HFFc6 (cell line): ENCODE measurements at regions not wholly inside any gene's neighbourhood (a gene's known extent, or its start where the extent isn't known, plus 50 kb on each side); places are given as distances from the start of the nearest gene placed in this dataset.

Experiments used
- DNase-seq: peaks from one replicate; pipeline ENCODE4 v3.0.0-alpha.2; 2018
- H3K27ac Mint-ChIP-seq: 2 replicates; pipeline ENCODE4 v1.8.0; 2020; ENCODE audit warnings: mild to moderate bottlenecking, mixed read lengths
- H3K27me3 Mint-ChIP-seq: 2 replicates; pipeline ENCODE4 v1.8.0; 2021; ENCODE audit warnings: mild to moderate bottlenecking, moderate library complexity, mixed read lengths; ENCODE audit not compliant: insufficient read depth
- H3K36me3 Mint-ChIP-seq: 2 replicates; pipeline ENCODE4 v1.8.0; 2021; ENCODE audit warnings: low read depth, mixed read lengths
- H3K4me1 Mint-ChIP-seq: 2 replicates; pipeline ENCODE4 v1.8.0; 2020; ENCODE audit warnings: low read depth, mixed read lengths
- H3K4me3 Mint-ChIP-seq: 2 replicates; pipeline ENCODE4 v1.8.0; 2020; ENCODE audit warnings: mild to moderate bottlenecking, moderate library complexity, mixed read lengths
- H3K9me3 Mint-ChIP-seq: 2 replicates; pipeline ENCODE4 v1.8.0; 2020; ENCODE audit warnings: mild to moderate bottlenecking, mixed read lengths
- TF ChIP-seq, protein P1 (sequence below): fragments of 200-600 bp; sonication (generic); IDR thresholded peaks from 2 replicates; pipeline ENCODE4 v1.5.0; 2021; ENCODE audit warnings: antibody characterized with exemption, mild to moderate bottlenecking

GRCh38 chr6:76275746-76276145, 203.3 kb upstream of the IMPG1 start:
- TF ChIP-seq, protein P1, sequence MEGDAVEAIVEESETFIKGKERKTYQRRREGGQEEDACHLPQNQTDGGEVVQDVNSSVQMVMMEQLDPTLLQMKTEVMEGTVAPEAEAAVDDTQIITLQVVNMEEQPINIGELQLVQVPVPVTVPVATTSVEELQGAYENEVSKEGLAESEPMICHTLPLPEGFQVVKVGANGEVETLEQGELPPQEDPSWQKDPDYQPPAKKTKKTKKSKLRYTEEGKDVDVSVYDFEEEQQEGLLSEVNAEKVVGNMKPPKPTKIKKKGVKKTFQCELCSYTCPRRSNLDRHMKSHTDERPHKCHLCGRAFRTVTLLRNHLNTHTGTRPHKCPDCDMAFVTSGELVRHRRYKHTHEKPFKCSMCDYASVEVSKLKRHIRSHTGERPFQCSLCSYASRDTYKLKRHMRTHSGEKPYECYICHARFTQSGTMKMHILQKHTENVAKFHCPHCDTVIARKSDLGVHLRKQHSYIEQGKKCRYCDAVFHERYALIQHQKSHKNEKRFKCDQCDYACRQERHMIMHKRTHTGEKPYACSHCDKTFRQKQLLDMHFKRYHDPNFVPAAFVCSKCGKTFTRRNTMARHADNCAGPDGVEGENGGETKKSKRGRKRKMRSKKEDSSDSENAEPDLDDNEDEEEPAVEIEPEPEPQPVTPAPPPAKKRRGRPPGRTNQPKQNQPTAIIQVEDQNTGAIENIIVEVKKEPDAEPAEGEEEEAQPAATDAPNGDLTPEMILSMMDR = no peak
- Mint-ChIP-seq H3K4me3 (no peak overlapping the region), H3K4me1 (no peaks in the 10 kb centered on the region), H3K27me3 (no peaks in the 10 kb centered on the region), H3K9me3 (peaks cover 69% of the 10 kb centered on the region), H3K36me3 (no peaks in the 10 kb centered on the region), H3K27ac (no peak overlapping the region)
- no peak for DNase-seq

DNA sequence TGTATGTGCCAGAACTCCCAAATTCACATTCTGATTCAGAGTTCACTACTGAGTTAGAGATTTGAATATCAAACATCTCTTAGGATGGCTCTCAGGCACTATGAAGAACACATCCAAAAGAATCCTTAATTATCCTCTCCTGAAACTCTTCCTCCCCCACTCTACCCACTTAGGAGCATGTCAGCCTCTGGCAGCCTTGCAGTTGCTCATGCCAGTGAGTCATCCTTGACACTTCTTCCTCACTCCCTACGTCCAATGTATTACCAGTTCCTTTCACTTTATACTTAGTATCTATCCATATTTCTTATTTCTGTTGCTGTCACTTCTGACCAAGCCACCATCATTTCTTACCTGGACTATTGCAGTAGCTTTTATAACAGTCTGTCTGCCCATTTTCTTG, 192.0 kb upstream of the IMPG1 start:
- no peaks in the 10 kb centered on the region for H3K27me3 Mint-ChIP-seq
- H3K36me3 Mint-ChIP-seq = 0 out of 2 replicates have a peak, but pooled peaks cover 4% of the 10 kb centered on the region
- H3K4me3 Mint-ChIP-seq = no peak overlapping the region
- TF ChIP-seq, protein P1 = no peak
- DNase-seq = no peak
- peaks cover 38% of the 10 kb centered on the region for H3K9me3 Mint-ChIP-seq
- H3K4me1 Mint-ChIP-seq = no peaks in the 10 kb centered on the region
- H3K27ac Mint-ChIP-seq = no peak overlapping the region

DNA sequence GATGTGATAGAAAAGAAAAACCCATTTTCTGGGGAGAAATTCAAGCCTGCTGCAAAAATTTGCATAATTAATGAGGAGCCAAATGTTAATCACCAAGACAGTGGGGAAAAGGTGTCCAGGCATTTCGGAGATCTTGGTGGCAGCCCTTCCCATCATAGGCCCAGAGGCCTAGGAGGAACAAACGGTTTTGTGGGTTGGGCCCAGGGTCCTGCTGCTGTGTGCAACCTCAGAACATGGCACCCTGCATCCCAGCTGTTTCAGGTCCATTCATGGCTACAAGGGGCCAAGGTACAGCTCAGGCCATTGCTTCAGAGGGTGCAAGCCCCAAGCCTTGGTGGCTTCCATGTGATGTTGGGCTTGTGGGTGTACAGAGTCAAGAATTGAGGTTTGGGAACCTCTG, 189.8 kb upstream of the IMPG1 start:
- Mint-ChIP-seq H3K9me3 (peaks cover 39% of the 10 kb centered on the region), H3K27me3 (no peaks in the 10 kb centered on the region), H3K27ac (no peak overlapping the region), H3K4me3 (no peak overlapping the region), H3K4me1 (no peaks in the 10 kb centered on the region), H3K36me3 (0 out of 2 replicates have a peak, but pooled peaks cover 4% of the 10 kb centered on the region)
- TF ChIP-seq, protein P1 = no peak
- DNase-seq = no peak

DNA sequence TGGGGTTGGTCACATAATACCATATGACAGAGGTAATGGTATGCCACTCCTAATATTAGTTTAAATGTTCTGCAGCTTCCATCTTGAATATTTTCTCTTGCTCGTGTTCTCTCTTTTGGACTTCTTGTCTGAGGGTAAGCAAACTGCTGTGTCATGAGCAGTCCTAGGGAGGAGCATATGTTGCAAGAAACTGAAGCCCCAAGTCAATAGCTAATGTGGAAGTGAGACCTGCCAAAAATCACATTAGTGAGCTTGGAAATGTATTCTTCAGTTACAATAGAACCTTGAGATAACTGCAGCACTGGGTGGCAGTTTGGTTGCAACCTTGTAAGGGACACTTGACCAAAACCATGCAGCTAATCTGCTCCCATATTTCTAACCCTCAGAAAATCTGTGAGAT, 178.2 kb upstream of the IMPG1 start:
- DNase-seq = no peak
- H3K27ac Mint-ChIP-seq = no peak overlapping the region
- no peak overlapping the region for H3K4me3 Mint-ChIP-seq
- H3K36me3 Mint-ChIP-seq = no peaks in the 10 kb centered on the region
- peaks cover 26% of the 10 kb centered on the region for H3K9me3 Mint-ChIP-seq
- TF ChIP-seq, protein P1 = no peak
- no peaks in the 10 kb centered on the region for H3K27me3 Mint-ChIP-seq
- H3K4me1 Mint-ChIP-seq = no peaks in the 10 kb centered on the region

- no peak overlapping the region for H3K4me3 Mint-ChIP-seq
- H3K27me3 Mint-ChIP-seq = no peaks in the 10 kb centered on the region
- DNase-seq = no peak
- H3K9me3 Mint-ChIP-seq = peaks cover 30% of the 10 kb centered on the region
- H3K4me1 Mint-ChIP-seq = no peaks in the 10 kb centered on the region
- H3K27ac Mint-ChIP-seq = no peak overlapping the region
- no peaks in the 10 kb centered on the region for H3K36me3 Mint-ChIP-seq
- TF ChIP-seq, protein P1 = no peak
Measured at GRCh38 chr6:76247527-76247926, 175.1 kb upstream of the IMPG1 start.

GRCh38 chr6:76240092-76240491, 167.6 kb upstream of the IMPG1 start:
- H3K9me3 Mint-ChIP-seq = peaks cover 44% of the 10 kb centered on the region
- H3K4me1 Mint-ChIP-seq = no peaks in the 10 kb centered on the region
- H3K27me3 Mint-ChIP-seq = no peaks in the 10 kb centered on the region; the same call in 1 of the 2 replicates
- DNase-seq = no peak
- TF ChIP-seq, protein P1 = no peak
- H3K4me3 Mint-ChIP-seq = no peak overlapping the region
- H3K36me3 Mint-ChIP-seq = no peaks in the 10 kb centered on the region
- no peak overlapping the region for H3K27ac Mint-ChIP-seq
